MM.1S (cell line): ENCODE measurements at regions not wholly inside any gene's neighbourhood (a gene's known extent, or its start where the extent isn't known, plus 50 kb on each side); places are given as distances from the start of the nearest gene placed in this dataset.

Experiments
- EZH2 ChIP-seq: fragments of 300-600 bp; sonication (generic); optimal IDR thresholded peaks from 2 replicates; pipeline ENCODE3; 2017; ENCODE audit warnings: low read depth, mild to moderate bottlenecking, antibody characterized with exemption, low read length, mixed read lengths
- EZH2phosphoT487 ChIP-seq: fragments of 300-600 bp; sonication (generic); IDR thresholded peaks from 2 replicates; pipeline ENCODE4 v1.6.1; 2018; ENCODE audit warnings: antibody characterized with exemption, low read length
- TF ChIP-seq, protein P1 (sequence below): fragments of 300-600 bp; sonication (generic); IDR thresholded peaks from 2 replicates; pipeline ENCODE4 v1.5.1; 2016; ENCODE audit warnings: antibody characterized with exemption, low read length, mixed read lengths

DNA sequence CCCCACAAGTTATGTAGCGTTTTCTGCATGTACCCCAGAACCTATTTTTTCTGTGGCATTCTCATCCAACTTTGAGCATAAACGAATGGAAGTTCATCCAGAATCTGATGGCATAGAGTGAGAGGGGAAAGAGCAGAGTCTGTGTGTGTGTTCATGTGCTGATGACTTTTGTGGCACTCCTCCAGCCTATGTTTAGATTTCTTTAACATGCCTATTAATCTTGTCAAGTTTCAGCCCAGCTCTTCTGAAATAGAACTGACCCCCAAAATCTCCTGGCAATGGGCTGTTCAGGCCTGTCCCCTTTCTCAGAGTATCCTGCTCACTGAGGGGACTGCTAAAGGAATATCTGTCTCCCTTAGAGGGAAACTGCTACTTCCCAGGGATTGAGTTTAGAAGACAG is 56.4 kb upstream of the NEO1 start:
- TF ChIP-seq, protein P1, sequence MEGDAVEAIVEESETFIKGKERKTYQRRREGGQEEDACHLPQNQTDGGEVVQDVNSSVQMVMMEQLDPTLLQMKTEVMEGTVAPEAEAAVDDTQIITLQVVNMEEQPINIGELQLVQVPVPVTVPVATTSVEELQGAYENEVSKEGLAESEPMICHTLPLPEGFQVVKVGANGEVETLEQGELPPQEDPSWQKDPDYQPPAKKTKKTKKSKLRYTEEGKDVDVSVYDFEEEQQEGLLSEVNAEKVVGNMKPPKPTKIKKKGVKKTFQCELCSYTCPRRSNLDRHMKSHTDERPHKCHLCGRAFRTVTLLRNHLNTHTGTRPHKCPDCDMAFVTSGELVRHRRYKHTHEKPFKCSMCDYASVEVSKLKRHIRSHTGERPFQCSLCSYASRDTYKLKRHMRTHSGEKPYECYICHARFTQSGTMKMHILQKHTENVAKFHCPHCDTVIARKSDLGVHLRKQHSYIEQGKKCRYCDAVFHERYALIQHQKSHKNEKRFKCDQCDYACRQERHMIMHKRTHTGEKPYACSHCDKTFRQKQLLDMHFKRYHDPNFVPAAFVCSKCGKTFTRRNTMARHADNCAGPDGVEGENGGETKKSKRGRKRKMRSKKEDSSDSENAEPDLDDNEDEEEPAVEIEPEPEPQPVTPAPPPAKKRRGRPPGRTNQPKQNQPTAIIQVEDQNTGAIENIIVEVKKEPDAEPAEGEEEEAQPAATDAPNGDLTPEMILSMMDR = no peak
- TF ChIP-seq EZH2 = no peak
- no peak for TF ChIP-seq EZH2phosphoT487
